WTC11 (cell line): ENCODE measurements at regions not wholly inside any gene's neighbourhood (a gene's known extent, or its start where the extent isn't known, plus 50 kb on each side); places are given as distances from the start of the nearest gene placed in this dataset.

Source experiments
- ATF3 ChIP-seq: sonication (generic); formaldehyde crosslinking; conservative IDR thresholded peaks from 2 replicates; pipeline ENCODE4 v1.8.1; 2022; ENCODE audit warnings: mild to moderate bottlenecking, missing genetic modification reagents
- TF ChIP-seq, protein P1 (sequence below): sonication (generic); formaldehyde crosslinking; IDR thresholded peaks from 2 replicates; pipeline ENCODE4 v1.8.0; 2022; ENCODE audit warnings: mild to moderate bottlenecking, missing genetic modification reagents
- TF ChIP-seq, protein P2 (sequence below): fragments of 200-600 bp; IDR thresholded peaks from 2 replicates; pipeline ENCODE4 v1.8.0; 2022; ENCODE audit warnings: antibody characterized with exemption

- TF ChIP-seq, protein P1, sequence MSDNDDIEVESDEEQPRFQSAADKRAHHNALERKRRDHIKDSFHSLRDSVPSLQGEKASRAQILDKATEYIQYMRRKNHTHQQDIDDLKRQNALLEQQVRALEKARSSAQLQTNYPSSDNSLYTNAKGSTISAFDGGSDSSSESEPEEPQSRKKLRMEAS (CRISPR knock-in tag): no peak
- no peak for TF ChIP-seq ATF3 (CRISPR knock-in tag)
- TF ChIP-seq, protein P2, sequence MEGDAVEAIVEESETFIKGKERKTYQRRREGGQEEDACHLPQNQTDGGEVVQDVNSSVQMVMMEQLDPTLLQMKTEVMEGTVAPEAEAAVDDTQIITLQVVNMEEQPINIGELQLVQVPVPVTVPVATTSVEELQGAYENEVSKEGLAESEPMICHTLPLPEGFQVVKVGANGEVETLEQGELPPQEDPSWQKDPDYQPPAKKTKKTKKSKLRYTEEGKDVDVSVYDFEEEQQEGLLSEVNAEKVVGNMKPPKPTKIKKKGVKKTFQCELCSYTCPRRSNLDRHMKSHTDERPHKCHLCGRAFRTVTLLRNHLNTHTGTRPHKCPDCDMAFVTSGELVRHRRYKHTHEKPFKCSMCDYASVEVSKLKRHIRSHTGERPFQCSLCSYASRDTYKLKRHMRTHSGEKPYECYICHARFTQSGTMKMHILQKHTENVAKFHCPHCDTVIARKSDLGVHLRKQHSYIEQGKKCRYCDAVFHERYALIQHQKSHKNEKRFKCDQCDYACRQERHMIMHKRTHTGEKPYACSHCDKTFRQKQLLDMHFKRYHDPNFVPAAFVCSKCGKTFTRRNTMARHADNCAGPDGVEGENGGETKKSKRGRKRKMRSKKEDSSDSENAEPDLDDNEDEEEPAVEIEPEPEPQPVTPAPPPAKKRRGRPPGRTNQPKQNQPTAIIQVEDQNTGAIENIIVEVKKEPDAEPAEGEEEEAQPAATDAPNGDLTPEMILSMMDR: no peak
Measured at GRCh38 chr3:18725668-18726407, 300.7 kb upstream of the SATB1 start.
